Large intestine (tissue), 3 donors: ENCODE measurements at regions not wholly inside any gene's neighbourhood (a gene's known extent, or its start where the extent isn't known, plus 50 kb on each side); places are given as distances from the start of the nearest gene placed in this dataset.

Source experiments
- DNase-seq, 2 donors: peaks; one replicate each; pipeline versions ENCODE4 v3.0.0 to v3.0.0-alpha.2; 2013
- H3K27ac ChIP-seq: one replicate; pipeline ENCODE4 v1.5.1; 2013; ENCODE audit warnings: low read length
- H3K27me3 ChIP-seq: 2 replicates; pipeline ENCODE4 v1.6.1; 2013; ENCODE audit warnings: low read length; ENCODE audit not compliant: control insufficient read depth, insufficient read depth
- H3K36me3 ChIP-seq: 2 replicates; pipeline ENCODE4 v1.6.1; 2013; ENCODE audit warnings: low read length; ENCODE audit not compliant: control insufficient read depth, insufficient read depth
- H3K4me1 ChIP-seq: one replicate; pipeline ENCODE4 v1.6.1; 2013; ENCODE audit warnings: low read length; ENCODE audit not compliant: control insufficient read depth, insufficient read depth
- H3K4me3 ChIP-seq: one replicate; pipeline ENCODE4 v1.5.1; 2013; ENCODE audit warnings: low read length
- H3K9me3 ChIP-seq: one replicate; pipeline ENCODE4 v1.6.1; 2013; ENCODE audit warnings: mild to moderate bottlenecking, low read depth, low read length, moderate library complexity; ENCODE audit not compliant: control insufficient read depth
- WGBS: methylation state at CpG from one replicate; pipeline ENCODE4 v1.1.5; 2013; ENCODE audit warnings: low lambda C conversion rate; ENCODE audit not compliant: insufficient coverage; 5-methylcytosine and 5-hydroxymethylcytosine counted together

- WGBS, result no CpG with 5 or more reads among the region's 5 CpGs
- Histone ChIP-seq H3K27me3 (no peaks in the 10 kb centered on the region), H3K27ac (no peak overlapping the region), H3K36me3 (no peaks in the 10 kb centered on the region), H3K9me3 (peaks cover 15% of the 10 kb centered on the region), H3K4me3 (no peak overlapping the region), H3K4me1 (no peaks in the 10 kb centered on the region)
- no peak for DNase-seq
Measured at GRCh38 chr16:35730251-35730650, 2270.8 kb downstream of the TP53TG3F start.

DNA sequence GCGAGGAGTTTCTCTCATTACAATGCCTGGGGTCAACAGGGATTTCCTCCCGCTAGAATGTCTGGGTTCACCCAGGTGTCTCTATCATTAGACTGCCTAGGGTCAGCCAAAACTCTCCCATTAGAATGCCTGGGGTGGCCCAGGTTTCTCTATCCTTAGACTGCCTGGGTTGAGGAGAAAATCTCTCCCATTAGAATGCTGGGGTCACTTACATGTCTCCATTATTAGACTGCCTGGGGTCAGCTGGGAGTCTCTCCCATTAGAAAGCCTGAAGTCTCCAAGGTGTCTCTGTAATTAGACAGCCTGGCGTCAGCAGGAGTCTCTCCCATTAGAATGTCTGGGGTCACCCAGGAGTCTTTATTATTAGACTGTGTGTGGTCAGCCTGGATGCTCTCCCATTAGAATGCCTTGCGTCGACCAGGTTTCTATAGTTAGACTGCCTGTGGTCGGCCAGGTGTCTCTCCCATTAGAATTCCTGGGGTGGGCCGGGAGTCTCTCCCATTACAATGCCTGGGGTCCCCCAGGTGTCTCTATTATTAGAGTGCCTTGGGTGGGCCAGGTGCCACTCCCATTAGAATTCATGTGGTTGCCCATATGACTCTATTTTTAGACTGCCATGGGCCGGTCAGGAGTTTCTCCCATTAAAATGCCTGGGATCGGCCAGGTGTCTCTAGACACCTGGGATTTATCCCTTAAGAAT lies 2272.1 kb downstream of the TP53TG3F start:
- Histone ChIP-seq H3K27me3 (no peaks in the 10 kb centered on the region), H3K4me3 (no peak overlapping the region), H3K4me1 (no peaks in the 10 kb centered on the region), H3K9me3 (peaks cover 26% of the 10 kb centered on the region), H3K27ac (no peak overlapping the region), H3K36me3 (no peaks in the 10 kb centered on the region)
- no CpG with 5 or more reads among the region's 9 CpGs for WGBS
- DNase-seq, result no peak

GRCh38 chr16:35732046-35732810 lies 2272.8 kb downstream of the TP53TG3F start:
- 70% methylated on average over 2 of the region's 15 CpGs for WGBS
- Histone ChIP-seq H3K36me3 (no peaks in the 10 kb centered on the region), H3K4me1 (no peaks in the 10 kb centered on the region), H3K4me3 (no peak overlapping the region), H3K9me3 (peaks cover 26% of the 10 kb centered on the region), H3K27me3 (no peaks in the 10 kb centered on the region), H3K27ac (no peak overlapping the region)
- DNase-seq, result no peak

DNA sequence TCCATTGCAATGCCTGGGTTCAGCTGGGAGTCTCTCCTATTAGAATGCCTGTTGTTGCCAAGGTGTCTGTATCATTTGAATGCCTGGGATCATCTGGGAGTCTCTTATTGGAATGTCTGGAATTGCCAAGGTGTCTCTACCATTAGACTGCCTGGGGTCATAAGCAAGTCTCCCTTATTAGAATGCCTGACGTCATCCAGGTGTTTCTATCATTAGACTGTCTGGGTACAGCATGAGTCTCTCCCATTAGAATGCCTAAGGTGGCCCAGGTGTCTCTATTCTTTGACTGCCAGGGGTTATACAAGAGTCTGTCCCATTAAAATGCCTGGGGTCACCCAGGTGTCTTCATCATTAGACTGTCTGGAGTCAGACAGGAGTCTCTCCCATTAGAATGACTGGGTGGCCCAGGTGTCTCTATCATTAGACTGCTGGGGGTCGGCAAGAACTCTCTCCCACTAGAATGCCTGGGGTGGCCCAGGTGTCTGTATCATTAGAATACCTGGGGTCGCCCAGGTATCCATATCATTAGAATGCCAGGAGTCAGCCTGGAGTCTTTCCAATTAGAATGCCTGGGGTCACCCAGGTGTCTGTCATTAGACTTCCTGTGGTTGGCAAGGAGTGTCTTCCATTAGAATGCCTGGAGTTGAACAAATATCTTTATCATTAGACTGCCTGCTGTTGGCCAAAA lies 2274.0 kb downstream of the TP53TG3F start:
- Histone ChIP-seq H3K9me3 (peaks cover 26% of the 10 kb centered on the region), H3K4me3 (no peak overlapping the region), H3K4me1 (no peaks in the 10 kb centered on the region), H3K36me3 (no peaks in the 10 kb centered on the region), H3K27ac (no peak overlapping the region), H3K27me3 (no peaks in the 10 kb centered on the region)
- DNase-seq, result no peak
- no CpG with 5 or more reads among the region's 3 CpGs for WGBS

DNA sequence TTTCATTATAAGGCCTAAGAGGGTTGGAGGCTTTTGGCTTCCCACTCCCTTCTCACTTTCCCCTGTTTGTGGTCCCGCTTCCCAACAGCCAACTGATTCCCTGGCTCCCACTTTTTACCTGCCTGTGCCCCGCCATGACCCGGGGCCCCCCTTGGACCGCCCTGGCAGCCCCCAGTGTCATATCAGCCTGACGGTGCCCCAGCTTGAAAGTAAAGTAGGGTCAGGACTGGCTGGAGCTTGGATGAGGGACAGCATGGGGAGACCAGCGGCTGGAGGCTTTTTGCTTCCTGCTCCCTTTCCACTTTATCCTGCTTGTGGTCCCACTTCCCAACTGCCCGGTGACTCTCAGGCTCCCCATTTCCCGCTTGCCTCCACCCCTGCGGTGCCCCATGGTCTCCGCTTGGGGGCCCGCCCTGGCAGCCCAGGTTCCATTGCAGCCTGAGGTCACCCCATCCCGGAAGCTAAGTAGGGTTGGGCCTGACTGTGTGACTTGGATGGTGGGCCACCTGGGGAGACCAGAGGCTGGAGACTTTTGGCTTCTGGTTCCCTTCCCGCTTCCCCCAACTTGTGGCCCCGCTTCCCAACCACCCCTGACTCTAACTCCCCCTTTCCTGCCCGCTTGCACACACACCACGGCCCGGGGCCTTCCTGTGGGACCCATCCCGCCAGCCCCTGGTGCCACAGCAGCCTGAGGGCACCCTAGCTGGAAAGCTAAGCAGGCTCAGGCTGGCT lies 2274.7 kb downstream of the TP53TG3F start:
- DNase-seq, result no peak
- no peak overlapping the region for H3K27ac ChIP-seq
- no CpG with 5 or more reads among the region's 18 CpGs for WGBS
- no peaks in the 10 kb centered on the region for H3K36me3 ChIP-seq
- peaks cover 26% of the 10 kb centered on the region for H3K9me3 ChIP-seq
- H3K27me3 ChIP-seq, result no peaks in the 10 kb centered on the region
- no peaks in the 10 kb centered on the region for H3K4me1 ChIP-seq
- H3K4me3 ChIP-seq, result no peak overlapping the region

GRCh38 chr16:35734728-35735402 lies 2275.5 kb downstream of the TP53TG3F start:
- WGBS, result no CpG with 5 or more reads among the region's 18 CpGs
- H3K9me3 ChIP-seq, result peaks cover 26% of the 10 kb centered on the region
- H3K4me1 ChIP-seq, result no peaks in the 10 kb centered on the region
- no peak overlapping the region for H3K4me3 ChIP-seq
- H3K36me3 ChIP-seq, result no peaks in the 10 kb centered on the region
- H3K27me3 ChIP-seq, result no peaks in the 10 kb centered on the region
- no peak for DNase-seq
- no peak overlapping the region for H3K27ac ChIP-seq

DNA sequence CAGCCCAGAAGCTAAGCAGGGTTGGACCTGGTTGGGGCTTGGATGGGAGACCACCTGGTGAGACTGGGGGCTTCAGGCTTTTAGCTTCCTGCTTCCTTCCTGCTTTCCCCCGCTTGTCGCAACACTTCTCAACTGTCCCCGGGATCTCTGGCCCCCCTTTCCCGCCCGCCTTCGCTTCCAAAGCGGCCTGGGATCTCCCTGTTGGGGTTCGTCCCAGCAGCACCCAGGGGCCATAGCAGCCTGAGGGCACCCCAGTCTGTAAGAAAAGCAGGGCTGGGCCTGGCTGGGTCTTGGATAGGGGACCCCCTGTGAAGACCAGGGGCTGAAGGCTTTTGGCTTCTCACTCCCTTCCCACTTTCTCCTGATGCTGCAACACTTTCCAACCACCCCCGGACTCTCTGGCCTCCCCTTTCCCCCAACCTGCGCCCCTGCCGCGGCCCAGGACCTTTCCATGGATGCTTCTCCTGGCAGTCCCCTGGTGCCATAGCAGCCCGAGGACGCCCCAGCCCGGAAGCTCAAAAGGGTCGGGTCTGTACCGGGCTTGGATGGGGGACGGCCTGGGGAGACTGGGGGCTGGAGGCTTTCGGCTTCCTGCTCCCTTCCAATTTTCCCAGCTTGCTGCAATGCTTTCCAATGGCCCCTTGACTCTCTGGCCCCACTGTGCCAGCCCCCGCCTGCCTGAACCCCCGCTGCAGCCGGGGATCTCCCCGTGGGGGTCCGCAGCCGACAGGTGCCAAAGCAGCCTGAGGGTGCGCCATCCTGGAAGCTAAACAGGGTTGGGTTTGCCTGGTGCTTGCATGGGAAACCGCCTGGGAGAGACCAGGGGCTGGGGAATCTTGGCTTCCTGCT lies 2276.2 kb downstream of the TP53TG3F start:
- no peak for DNase-seq
- WGBS, result no CpG with 5 or more reads among the region's 27 CpGs
- Histone ChIP-seq H3K9me3 (peaks cover 26% of the 10 kb centered on the region), H3K36me3 (no peaks in the 10 kb centered on the region), H3K4me1 (no peaks in the 10 kb centered on the region), H3K27me3 (no peaks in the 10 kb centered on the region), H3K4me3 (no peak overlapping the region), H3K27ac (no peak overlapping the region)

DNA sequence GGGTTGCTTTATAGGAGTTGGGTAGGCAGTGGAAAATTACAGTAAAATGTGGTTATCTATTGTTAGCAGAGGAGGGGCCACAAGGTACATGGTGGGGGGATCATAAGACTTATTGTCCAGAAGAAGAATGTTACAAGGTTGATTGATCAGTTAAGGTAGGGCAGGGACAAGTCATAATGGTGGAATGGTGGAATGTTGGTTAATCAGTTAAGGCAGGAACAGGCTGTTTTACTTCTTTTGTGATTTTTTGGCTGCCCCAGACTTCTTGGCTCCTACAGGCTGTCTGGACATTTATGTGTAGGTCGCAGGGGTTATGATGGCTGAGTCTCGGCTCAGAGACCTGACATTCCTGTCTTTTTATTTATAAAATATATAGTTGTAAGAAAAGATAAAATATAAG lies 2277.1 kb downstream of the TP53TG3F start:
- Histone ChIP-seq H3K4me3 (no peak overlapping the region), H3K4me1 (no peaks in the 10 kb centered on the region), H3K36me3 (no peaks in the 10 kb centered on the region), H3K27me3 (no peaks in the 10 kb centered on the region), H3K9me3 (peaks cover 26% of the 10 kb centered on the region), H3K27ac (no peak overlapping the region)
- WGBS, result 63% methylated on average over 2 of the region's 2 CpGs
- no peak for DNase-seq

DNA sequence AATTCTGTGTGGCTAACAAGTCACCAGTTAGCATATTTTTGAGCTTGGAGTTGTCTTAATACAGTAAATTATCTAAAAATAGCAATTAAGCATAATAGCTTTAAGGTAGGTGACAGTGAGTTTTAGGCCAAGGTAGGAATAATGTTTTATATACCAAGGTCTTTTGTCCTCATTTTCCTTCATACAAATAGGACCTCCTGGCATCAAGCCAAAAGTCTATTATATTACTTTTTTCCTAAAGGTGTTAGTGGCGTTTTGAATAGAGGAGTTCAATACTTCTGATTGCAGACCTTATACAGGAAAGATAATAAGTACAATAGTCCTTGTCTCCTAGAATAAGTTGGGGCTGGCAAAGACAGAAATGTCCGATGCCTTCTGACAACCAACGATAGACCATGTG lies 2277.7 kb downstream of the TP53TG3F start:
- WGBS, result no CpG with 5 or more reads among the region's 3 CpGs
- Histone ChIP-seq H3K36me3 (no peaks in the 10 kb centered on the region), H3K4me3 (no peak overlapping the region), H3K27me3 (no peaks in the 10 kb centered on the region), H3K4me1 (no peaks in the 10 kb centered on the region), H3K27ac (no peak overlapping the region), H3K9me3 (peaks cover 26% of the 10 kb centered on the region)
- DNase-seq, result no peak
